NCI-H510A (cell line): ENCODE measurements at regions not wholly inside any gene's neighbourhood (a gene's known extent, or its start where the extent isn't known, plus 50 kb on each side); places are given as distances from the start of the nearest gene placed in this dataset.
"Not testable (repeated sequence)": the region's sequence is repeated elsewhere in the genome, so short reads cannot be mapped to it uniquely, and the experiment has no call there.

ENCODE experiments used
- DNase-seq: peaks from one replicate; lab custom pipeline; 2025; lab: John Stamatoyannopoulos, UW

DNA sequence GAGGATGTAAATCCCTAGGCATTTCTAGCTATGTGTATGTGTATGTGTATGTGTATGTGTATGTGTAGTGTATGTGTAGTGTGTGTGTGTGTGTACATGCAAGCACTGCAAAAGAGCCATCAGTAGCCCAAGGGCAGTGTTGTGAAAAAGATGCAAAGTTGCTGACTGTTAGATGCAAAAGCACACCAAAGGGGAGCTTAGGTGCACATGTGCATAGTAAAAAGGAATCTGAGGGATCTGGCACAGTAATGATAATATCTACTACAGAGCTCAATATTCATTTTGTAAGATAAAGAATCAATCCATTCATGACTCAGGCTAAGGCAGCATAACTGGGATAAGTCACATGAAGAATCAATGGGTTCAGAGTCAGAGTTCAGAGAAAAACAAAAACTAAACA lies 80.2 kb downstream of the TMEM47 start:
- no peak for DNase-seq

DNA sequence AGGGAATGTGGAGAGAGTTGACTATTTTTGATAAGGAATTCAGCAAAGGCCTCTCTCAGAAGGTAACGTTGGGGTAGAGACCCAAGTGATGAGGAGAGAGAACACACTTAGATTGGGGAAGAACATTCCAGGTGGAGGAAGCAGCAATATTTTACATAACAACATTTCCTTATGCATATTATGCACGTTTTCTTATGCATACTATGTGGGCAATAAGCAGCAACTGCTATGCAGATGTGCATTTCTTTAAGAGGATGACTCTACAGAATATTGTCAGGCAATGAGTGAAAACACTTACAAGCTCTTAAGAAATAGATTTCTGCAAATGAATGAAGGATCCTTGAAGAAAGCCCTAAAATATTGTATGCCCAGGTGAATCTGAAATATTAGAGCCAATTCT lies 91.1 kb downstream of the TMEM47 start:
- no peak for DNase-seq

GRCh38 chrX:34563804-34564203 lies 93.3 kb downstream of the TMEM47 start:
- no peak for DNase-seq

GRCh38 chrX:34563061-34563460 lies 94.0 kb downstream of the TMEM47 start:
- no peak for DNase-seq

DNA sequence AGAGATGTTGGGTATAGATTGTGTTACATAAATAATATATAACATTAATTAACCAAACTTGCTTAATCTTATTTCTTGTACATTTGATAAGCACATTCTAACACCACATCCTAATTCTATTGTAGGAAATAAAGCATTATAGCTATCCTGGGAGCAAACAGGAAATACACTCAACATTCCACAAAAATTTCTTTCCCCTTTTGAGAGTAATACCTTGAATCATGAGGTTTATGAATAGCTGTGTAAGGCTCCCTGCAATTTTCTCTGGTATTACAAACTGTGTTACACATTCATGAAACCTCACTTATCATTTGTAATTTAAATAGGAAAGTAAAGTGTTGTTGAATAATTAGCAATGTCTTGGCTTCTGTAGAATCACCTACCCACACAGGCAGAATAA lies 95.1 kb downstream of the TMEM47 start:
- DNase-seq, result no peak

GRCh38 chrX:34560180-34560579 lies 96.9 kb downstream of the TMEM47 start:
- DNase-seq, result no peak

GRCh38 chrX:34559325-34559724 lies 97.8 kb downstream of the TMEM47 start:
- no peak for DNase-seq

DNA sequence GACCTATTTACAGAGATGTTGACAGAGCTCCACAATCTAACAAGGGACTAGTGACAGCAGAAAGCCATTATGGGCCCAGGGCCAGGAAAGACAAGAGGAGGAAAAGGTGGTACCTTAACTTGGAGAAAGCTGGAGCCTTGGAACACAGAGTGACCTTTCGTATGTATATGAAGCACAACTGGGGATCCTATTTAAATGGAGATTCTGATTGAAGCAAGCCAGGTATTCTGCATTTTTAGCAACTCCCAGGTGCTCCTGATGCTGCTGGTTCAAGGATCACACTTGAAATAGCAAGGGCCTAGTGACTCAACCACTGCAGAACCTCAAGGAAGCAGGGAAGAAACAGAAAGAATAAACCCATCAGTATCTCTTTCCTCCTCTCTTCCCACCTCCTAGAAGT lies 99.4 kb downstream of the TMEM47 start:
- DNase-seq, result no peak

GRCh38 chrX:34555481-34555880 lies 101.6 kb downstream of the TMEM47 start:
- DNase-seq, result no peak

DNA sequence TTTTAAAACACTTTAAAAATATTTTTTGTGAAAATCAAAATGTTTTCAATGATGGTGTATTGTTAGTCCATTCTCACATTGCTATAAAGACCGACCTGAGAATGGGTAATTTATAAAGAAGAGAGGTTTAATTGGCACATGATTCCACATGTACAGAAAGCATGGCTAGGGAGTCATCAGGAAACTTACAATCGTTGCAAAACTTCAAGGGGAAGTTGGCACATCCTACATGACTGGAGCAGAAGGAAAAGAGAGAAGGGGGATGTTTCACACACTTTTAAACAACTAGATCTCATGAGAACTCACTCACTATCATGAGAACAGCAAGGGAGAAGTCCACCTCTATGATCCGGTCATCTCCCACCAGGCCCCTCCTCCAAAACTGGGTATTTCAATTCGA lies 110.7 kb downstream of the TMEM47 start:
- no peak for DNase-seq

DNA sequence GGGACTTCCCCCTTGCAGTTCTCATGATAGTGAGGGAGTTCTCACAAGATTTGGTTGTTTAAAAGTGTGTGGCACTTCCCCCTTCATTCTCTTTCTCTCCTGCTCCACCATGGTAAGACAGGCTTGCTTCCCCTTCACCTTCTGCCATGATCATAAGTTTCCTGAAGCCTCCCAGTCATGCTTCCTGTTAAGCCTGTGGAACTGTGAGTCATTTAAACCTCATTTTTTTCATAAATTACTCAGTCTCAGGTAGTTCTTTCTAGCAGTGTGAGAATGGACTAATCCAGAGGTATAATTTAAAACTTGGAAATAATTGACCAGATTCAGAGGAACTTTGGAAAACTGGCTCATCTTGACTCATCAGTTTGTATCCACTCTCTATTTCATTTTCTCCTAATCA lies 129.0 kb downstream of the TMEM47 start:
- DNase-seq, result no peak

GRCh38 chrX:34521563-34521962 lies 135.5 kb downstream of the TMEM47 start:
- no peak for DNase-seq

GRCh38 chrX:34509394-34509793 lies 147.7 kb downstream of the TMEM47 start:
- no peak for DNase-seq

GRCh38 chrX:34503119-34503518 lies 154.0 kb downstream of the TMEM47 start:
- DNase-seq, result no peak

GRCh38 chrX:34493086-34493485 lies 164.0 kb downstream of the TMEM47 start:
- DNase-seq, result no peak

- no peak for DNase-seq
Observed at GRCh38 chrX:34491126-34491525, 166.0 kb downstream of the TMEM47 start.

DNA sequence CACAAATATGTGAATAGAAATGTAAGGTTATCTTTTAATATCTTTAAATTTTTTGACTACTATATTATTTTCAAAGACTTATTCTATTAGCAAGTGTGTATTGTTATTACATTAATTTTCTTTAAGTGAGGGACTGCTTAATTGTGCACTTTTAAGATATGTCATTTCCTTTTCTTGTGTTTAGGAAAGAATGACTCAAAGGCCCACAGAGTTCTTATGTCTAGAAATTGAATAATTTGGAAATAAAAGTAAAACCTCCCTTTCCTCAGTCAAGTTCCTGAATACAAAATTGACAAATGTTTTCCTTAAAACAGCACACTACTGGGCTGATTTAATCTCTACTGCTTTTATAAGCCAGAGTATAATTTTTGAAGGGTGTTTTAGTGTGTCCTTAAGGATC lies 169.7 kb downstream of the TMEM47 start:
- no peak for DNase-seq

- no peak for DNase-seq
Observed at GRCh38 chrX:34483980-34484379, 173.1 kb downstream of the TMEM47 start.

- DNase-seq, result no peak
Observed at GRCh38 chrX:34470507-34470906, 186.6 kb downstream of the TMEM47 start.

GRCh38 chrX:34467437-34467836 lies 189.6 kb downstream of the TMEM47 start:
- no peak for DNase-seq

DNA sequence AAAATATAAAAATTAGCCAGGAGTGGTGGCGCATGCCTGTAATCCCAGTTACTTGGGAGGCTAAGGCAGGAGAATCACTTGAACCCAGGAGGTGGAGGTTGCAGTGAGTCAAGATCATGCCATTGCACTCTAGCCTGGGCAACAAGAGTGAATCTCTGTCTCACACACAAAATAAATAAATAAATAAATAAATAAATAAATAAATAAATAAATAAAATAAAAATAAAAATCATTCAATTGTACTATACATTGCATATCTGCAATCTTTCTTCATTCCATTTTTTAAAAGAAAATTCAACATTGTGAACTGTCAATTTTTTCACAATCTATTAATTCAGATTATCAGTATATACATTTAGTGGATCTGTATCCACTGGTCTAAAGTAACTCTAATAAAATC lies 193.9 kb downstream of the TMEM47 start:
- not testable (repeated sequence) for DNase-seq

DNA sequence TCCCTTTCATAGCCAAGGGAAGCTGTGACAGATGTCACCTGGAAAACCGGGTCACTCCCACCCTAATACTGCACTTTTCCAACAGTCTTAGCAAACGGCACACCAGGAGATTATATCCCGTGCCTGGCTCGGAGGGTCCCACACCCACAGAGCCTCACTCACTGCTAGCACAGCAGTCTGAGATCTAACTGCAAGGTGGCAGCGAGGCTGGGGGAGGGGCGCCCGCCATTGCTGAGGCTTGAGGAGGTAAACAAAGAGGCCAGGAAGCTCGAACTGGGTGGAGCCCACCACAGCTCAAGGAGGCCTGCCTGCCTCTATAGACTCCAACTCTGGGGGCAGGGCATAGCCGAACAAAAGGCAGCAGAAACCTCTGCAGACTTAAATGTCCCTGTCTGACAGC lies 199.2 kb downstream of the TMEM47 start:
- DNase-seq, result not testable (repeated sequence)

- no peak for DNase-seq
Observed at GRCh38 chrX:34437586-34437985, 219.5 kb downstream of the TMEM47 start.

- DNase-seq, result no peak
Observed at GRCh38 chrX:34426334-34426733, 230.8 kb downstream of the TMEM47 start.

DNA sequence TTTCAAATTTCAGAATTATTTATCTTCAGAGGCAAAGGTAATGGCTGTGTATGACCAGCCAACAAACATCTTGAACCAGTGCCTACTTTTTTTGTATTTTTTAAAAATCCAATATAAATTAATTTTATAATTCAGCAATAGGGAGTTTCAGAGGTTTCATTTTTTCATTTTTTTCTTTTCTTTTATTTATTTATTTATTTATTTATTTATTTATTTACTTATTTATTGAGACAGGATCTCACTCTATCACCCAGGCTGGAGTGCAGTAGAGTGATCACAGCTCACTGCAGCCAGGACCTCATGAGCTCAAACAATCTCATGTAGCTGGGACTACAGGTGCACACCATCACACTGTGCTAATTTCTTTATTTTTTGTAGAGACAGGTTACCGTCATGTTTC lies 250.5 kb downstream of the TMEM47 start:
- DNase-seq, result no peak
